ENCODE measurements at regions not wholly inside any gene's neighbourhood (a gene's known extent, or its start where the extent isn't known, plus 50 kb on each side); places are given as distances from the start of the nearest gene placed in this dataset.

DNA sequence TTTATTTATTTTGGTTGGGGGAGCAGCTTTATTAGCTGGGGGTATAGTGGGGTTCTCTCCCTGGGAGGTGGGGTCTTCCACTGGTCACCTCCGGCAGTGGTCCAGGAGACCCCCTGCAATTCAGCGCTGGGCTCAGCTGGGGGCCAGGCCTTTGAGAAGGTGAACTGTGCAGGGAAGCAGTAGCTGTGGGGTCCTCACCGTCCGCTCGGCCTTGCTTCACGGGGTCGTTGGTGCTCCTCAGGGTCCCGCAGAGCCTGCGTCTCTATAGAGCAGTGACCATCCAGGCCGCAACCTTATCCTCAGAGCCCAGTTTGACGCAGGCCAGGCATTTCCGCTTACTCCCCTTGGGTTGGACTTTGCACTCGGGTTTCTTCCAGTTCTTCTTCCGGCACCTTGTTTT, 1954.7 kb downstream of the TP53TG3F start:
- TF ChIP-seq, protein P1, sequence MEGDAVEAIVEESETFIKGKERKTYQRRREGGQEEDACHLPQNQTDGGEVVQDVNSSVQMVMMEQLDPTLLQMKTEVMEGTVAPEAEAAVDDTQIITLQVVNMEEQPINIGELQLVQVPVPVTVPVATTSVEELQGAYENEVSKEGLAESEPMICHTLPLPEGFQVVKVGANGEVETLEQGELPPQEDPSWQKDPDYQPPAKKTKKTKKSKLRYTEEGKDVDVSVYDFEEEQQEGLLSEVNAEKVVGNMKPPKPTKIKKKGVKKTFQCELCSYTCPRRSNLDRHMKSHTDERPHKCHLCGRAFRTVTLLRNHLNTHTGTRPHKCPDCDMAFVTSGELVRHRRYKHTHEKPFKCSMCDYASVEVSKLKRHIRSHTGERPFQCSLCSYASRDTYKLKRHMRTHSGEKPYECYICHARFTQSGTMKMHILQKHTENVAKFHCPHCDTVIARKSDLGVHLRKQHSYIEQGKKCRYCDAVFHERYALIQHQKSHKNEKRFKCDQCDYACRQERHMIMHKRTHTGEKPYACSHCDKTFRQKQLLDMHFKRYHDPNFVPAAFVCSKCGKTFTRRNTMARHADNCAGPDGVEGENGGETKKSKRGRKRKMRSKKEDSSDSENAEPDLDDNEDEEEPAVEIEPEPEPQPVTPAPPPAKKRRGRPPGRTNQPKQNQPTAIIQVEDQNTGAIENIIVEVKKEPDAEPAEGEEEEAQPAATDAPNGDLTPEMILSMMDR (IDR thresholded peaks at IDR 0.05; ENCODE audit: low read depth, low read length): no peak
- TF ChIP-seq EZH2phosphoT487 (IDR thresholded peaks at IDR 0.05; ENCODE audit: low read depth): no peak

All from OCI-LY3 (cell line).